NCI-H2227 treated with DMSO at 0.1 percent for 48 hours (cell line): ENCODE measurements at regions not wholly inside any gene's neighbourhood (a gene's known extent, or its start where the extent isn't known, plus 50 kb on each side); places are given as distances from the start of the nearest gene placed in this dataset.
"Not testable (repeated sequence)": the region's sequence is repeated elsewhere in the genome, so short reads cannot be mapped to it uniquely, and the experiment has no call there.

Experiments
- DNase-seq: peaks from one replicate; lab custom pipeline; 2025; lab: John Stamatoyannopoulos, UW

DNA sequence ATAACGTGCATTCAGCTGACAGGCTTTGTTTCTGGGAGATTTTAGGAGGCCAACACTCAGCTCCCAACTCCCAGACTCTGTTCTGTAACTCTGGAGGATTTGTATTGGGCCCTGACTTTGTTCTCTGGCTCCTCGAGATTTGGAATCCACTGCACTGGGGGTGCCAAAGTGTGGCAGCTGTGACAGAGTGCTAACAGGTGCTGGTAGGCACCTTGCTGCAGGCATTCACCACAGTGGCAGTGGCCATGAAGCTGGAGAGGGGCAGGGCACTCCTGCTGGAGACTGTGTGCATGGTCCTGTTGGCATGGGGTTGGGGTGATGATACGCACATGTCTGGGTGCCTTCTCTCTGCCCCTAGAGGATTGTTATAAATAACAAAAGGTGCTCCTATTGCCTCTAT lies 1094.9 kb upstream of the SLIT2 start:
- DNase-seq, result no peak

- DNase-seq, result no peak
Measured at GRCh38 chr4:19155568-19155967, 1096.1 kb upstream of the SLIT2 start.

GRCh38 chr4:19154267-19154666 lies 1097.4 kb upstream of the SLIT2 start:
- not testable (repeated sequence) for DNase-seq

DNA sequence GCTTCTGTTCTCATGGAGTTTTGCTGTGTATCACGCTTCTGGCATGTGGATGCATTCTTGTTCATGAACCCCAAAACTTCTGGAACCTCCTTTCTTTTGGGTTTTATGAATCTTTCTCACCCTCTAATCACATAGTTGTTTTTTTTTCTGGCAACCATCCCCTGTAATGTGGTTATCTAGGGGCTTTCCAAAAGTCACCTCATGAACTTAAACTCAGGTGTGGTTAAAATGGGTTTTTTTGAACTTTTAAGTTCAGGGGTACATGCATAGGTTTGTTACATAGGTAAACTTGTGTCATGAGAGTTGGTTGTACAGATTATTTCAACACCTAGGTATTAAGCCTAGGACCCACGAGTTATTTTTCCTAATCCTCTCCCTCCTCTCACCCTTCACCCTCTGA lies 1099.4 kb upstream of the SLIT2 start:
- no peak for DNase-seq

DNA sequence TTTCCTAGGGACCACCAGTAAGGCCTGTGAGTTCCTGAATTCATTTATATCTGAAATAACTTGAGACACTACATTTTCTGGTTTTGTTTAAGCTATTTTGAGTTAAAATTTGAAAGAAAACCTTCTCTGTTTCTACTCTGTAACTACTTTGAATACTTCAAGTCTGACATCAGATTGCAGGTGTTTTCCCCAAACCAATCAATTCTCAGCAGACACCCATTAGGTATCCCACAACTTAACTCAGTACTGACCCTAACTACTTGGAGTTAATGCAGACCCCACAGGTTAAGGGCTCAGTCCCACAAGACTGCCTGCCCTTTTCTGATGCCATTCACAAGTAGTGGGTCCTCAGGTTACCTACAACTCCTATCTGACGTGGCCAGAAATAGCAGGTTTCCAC lies 1100.0 kb upstream of the SLIT2 start:
- DNase-seq, result no peak

GRCh38 chr4:19146038-19146437 lies 1105.7 kb upstream of the SLIT2 start:
- no peak for DNase-seq

- no peak for DNase-seq
Measured at GRCh38 chr4:19135895-19136633, 1114.5 kb upstream of the LCORL start.

DNA sequence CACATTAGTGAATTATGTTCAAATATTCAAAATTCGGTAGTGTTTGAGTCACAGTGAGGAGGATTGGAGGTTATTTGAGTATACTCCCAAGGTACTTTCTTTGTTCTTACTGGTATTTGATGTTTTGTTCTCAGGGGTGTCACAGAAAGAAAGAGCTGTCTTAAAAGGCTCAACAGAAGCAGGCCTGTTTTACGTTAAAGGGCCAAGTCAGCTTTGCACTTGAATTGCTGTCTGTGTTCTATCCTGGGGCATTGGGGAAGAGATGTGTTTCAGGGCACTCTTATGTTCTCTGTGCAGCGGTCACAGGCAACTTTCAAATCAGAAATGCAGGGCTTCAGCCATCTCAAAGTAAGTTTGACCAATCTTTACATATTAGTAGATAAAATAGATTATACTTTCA lies 1113.1 kb upstream of the LCORL start:
- no peak for DNase-seq

DNA sequence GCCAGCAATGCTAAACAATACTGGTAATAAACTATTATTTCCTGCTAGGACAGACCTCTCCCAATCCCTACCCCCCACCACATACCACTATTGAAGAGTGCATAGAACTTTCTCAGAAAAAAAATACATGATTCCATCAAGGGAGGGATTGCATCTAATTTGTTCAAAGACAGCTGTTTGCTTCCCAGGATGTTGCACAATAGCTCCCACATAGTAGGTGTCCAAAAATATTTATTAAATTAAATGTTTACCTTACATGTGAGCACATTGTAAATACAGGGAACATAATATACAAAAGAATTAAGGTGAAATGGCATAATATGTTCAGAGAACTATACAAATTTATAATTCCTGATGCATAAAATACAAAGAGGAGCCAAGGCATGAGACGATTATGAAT lies 1111.8 kb upstream of the LCORL start:
- DNase-seq, result no peak

- DNase-seq, result no peak
Measured at GRCh38 chr4:19130866-19131265, 1109.3 kb upstream of the LCORL start.

DNA sequence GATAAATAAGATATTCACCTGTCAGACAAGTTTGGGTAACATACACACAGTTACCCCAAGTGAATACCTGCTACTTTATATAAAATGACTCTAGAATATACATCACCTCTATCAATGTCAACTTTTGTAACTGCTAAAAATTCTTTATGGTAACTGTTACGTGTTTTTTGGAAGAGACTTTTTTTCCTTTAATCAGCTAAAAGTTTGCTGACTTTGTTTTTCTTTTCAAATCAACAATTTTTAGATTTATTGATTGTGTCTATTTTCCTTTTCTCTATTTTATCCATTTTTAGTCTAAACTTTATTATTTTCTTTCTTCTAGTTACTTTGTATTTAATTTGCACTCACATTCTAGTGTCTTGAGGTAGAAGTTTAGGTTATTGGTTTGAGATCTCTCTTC lies 1106.6 kb upstream of the LCORL start:
- no peak for DNase-seq

- no peak for DNase-seq
Measured at GRCh38 chr4:19126903-19127302, 1105.3 kb upstream of the LCORL start.

GRCh38 chr4:19123681-19124080 lies 1102.1 kb upstream of the LCORL start:
- DNase-seq, result no peak

GRCh38 chr4:19119904-19120560 lies 1098.5 kb upstream of the LCORL start:
- no peak for DNase-seq

GRCh38 chr4:19117022-19117421 lies 1095.5 kb upstream of the LCORL start:
- DNase-seq, result no peak

- DNase-seq, result no peak
Measured at GRCh38 chr4:19104176-19104575, 1082.6 kb upstream of the LCORL start.

- DNase-seq, result no peak
Measured at GRCh38 chr4:19095491-19096046, 1074.0 kb upstream of the LCORL start.

GRCh38 chr4:19093951-19094350 lies 1072.4 kb upstream of the LCORL start:
- no peak for DNase-seq

GRCh38 chr4:19092797-19093196 lies 1071.2 kb upstream of the LCORL start:
- no peak for DNase-seq

- DNase-seq, result no peak
Measured at GRCh38 chr4:19074036-19074435, 1052.5 kb upstream of the LCORL start.

- no peak for DNase-seq
Measured at GRCh38 chr4:19063662-19064061, 1042.1 kb upstream of the LCORL start.

GRCh38 chr4:19054916-19055315 lies 1033.4 kb upstream of the LCORL start:
- DNase-seq, result no peak

DNA sequence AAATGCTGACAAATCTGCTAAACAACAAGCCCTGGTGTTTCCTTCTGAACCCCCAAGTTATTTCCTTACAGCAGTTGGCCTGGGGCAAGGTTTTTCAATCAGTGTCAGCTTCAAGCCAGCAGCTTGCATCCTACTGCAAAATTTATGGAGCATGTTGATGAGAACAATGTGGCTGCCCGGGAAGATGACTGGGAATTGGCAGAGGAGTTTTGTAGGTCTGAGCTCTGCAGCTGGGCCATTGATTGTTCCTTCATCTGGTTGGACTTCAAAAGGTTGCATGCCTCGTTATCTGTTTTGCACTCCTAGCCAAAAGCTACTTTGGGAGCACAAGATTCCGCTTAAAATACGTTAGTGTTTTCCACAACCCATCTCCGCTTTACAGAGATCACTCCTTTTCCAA lies 1030.3 kb upstream of the LCORL start:
- no peak for DNase-seq
